Gastroesophageal sphincter (tissue), 4 donors: ENCODE measurements at regions not wholly inside any gene's neighbourhood (a gene's known extent, or its start where the extent isn't known, plus 50 kb on each side); places are given as distances from the start of the nearest gene placed in this dataset.

Experiments
- ATAC-seq: fragments of 150-250 bp; one replicate; pipeline ENCODE4 v1.9.1; 2016; ENCODE audit warnings: mild to moderate bottlenecking, moderate library complexity
- H3K27ac ChIP-seq, 4 donors: fragments of 200-600 bp; sonication (generic) in 3 of 4; 1 replicate in 3 of 4; 2 replicates in 1 of 4; pipeline ENCODE4 v1.5.1; 2016 to 2019
- H3K27me3 ChIP-seq: fragments of 200-600 bp; sonication (generic); one replicate; pipeline ENCODE4 v1.5.1; 2019
- H3K36me3 ChIP-seq, 2 donors: fragments of 200-600 bp; sonication (generic); one replicate each; pipeline ENCODE4 v1.5.1; 2019; ENCODE audit warnings: control low read depth in 1 of 2
- H3K4me1 ChIP-seq, 3 donors: fragments of 200-600 bp; sonication (generic); 1 replicate in 2 of 3; 2 replicates in 1 of 3; pipeline ENCODE4 v1.5.1; 2016 to 2019; ENCODE audit warnings: control low read depth in 2 of 3
- H3K4me3 ChIP-seq, 2 donors: fragments of 200-600 bp; sonication (generic); one replicate each; pipeline ENCODE4 v1.5.1; 2019; ENCODE audit warnings: mild to moderate bottlenecking in 1 of 2, moderate library complexity in 1 of 2
- H3K9me3 ChIP-seq, 3 donors: fragments of 200-600 bp; sonication (generic); one replicate each; pipeline ENCODE4 v1.5.1; 2017 to 2019; ENCODE audit warnings: control low read depth in 2 of 3
- EP300 ChIP-seq: sonication (generic); formaldehyde crosslinking; IDR thresholded peaks from one replicate; pipeline ENCODE4 v1.6.1; 2017; ENCODE audit warnings: antibody characterized with exemption, mild to moderate bottlenecking
- POLR2A ChIP-seq, 2 donors: fragments of 450-650 bp; IDR thresholded peaks; one replicate each; pipeline ENCODE4 v1.6.1; 2017; ENCODE audit warnings: antibody characterized with exemption in 2 of 2, mild to moderate bottlenecking in 2 of 2, moderate library complexity in 1 of 2
- POLR2AphosphoS5 ChIP-seq: sonication (generic); formaldehyde crosslinking; IDR thresholded peaks from one replicate; pipeline ENCODE4 v1.6.1; 2017; ENCODE audit warnings: antibody characterized with exemption
- WGBS, 2 donors: methylation state at CpG; one replicate each; pipeline ENCODE4 v1.1.5; 2018; ENCODE audit warnings: low coverage in 1 of 2; 5-methylcytosine and 5-hydroxymethylcytosine counted together
- TF ChIP-seq, protein P1 (sequence below), 4 experiments: fragments of 200-600 bp in 2 of 4; fragments of 450-650 bp in 2 of 4; sonication (generic) in 1 of 4; IDR thresholded peaks; one replicate each; pipeline ENCODE4 v1.5.1; 2017 to 2019; ENCODE audit warnings: antibody characterized with exemption in 4 of 4, mild to moderate bottlenecking in 2 of 4, moderate library complexity in 2 of 4

DNA sequence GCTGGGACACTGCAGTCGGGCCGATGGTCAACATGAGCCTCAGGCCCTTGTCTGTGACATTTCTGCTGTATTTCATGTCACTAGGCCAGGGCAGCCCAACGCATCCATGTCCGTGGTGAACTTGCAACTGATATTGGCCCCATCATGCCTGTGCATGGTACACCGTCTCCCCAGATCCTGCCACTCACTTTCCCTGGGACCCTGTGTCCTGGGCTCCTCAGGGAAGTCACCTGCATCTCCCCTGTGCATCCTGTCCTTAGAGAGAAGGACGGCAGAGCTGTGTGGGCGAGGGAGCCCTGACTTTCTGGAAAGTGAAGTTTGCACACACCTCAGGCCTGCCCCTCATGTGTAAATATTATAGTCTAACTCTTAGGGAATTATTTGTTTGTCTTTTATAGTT, 123.3 kb downstream of the ACKR3 start:
- Histone ChIP-seq H3K36me3 (no peaks in the 10 kb centered on the region), H3K27ac (no peak overlapping the region), H3K27me3 (peaks cover 11% of the 10 kb centered on the region), H3K9me3 (no peaks in the 10 kb centered on the region), H3K4me1 (peaks cover 0 to 5% (median 0%) of the 10 kb centered on the region in 3 donors), H3K4me3 (no peak overlapping the region)
- ATAC-seq: no peak
- TF ChIP-seq EP300: no peak
- no peak for TF ChIP-seq POLR2AphosphoS5
- 93% methylated on average over 7 of the region's 7 CpGs; no CpG with 5 or more reads in 1 of the 2 donors for WGBS, 2 donors

DNA sequence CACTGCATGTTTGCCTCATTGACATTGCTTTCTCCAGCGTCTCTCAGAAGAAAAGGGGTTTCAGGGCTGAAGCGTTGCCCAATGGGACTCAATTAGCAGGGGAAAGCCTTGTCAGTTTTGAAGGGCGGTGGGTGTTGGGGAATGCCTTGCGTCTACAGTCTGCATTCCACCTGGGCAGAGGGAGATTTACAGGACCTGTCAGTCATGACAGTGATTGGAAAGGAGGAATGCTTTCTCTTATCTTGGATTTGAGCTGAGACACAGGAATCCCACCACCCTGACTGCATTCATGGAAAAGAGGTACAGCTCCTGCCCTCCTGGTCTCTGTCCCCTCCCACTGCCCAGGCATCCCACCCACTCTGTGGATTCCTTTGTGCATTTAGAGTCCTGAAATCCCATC, 123.9 kb downstream of the ACKR3 start:
- no peak for ATAC-seq
- H3K4me3 ChIP-seq: no peak overlapping the region
- WGBS, 2 donors: 94% methylated on average over 4 of the region's 4 CpGs; no CpG with 5 or more reads in 1 of the 2 donors
- no peak overlapping the region for H3K27ac ChIP-seq
- no peaks in the 10 kb centered on the region for H3K9me3 ChIP-seq
- no peaks in the 10 kb centered on the region for H3K4me1 ChIP-seq
- TF ChIP-seq EP300: no peak
- TF ChIP-seq, protein P1, sequence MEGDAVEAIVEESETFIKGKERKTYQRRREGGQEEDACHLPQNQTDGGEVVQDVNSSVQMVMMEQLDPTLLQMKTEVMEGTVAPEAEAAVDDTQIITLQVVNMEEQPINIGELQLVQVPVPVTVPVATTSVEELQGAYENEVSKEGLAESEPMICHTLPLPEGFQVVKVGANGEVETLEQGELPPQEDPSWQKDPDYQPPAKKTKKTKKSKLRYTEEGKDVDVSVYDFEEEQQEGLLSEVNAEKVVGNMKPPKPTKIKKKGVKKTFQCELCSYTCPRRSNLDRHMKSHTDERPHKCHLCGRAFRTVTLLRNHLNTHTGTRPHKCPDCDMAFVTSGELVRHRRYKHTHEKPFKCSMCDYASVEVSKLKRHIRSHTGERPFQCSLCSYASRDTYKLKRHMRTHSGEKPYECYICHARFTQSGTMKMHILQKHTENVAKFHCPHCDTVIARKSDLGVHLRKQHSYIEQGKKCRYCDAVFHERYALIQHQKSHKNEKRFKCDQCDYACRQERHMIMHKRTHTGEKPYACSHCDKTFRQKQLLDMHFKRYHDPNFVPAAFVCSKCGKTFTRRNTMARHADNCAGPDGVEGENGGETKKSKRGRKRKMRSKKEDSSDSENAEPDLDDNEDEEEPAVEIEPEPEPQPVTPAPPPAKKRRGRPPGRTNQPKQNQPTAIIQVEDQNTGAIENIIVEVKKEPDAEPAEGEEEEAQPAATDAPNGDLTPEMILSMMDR (IDR thresholded peaks at IDR 0.05): no peak
- TF ChIP-seq POLR2A (IDR thresholded peaks at IDR 0.05): no peak
- TF ChIP-seq POLR2AphosphoS5: no peak
- H3K27me3 ChIP-seq: peaks cover 11% of the 10 kb centered on the region
- no peaks in the 10 kb centered on the region for H3K36me3 ChIP-seq

DNA sequence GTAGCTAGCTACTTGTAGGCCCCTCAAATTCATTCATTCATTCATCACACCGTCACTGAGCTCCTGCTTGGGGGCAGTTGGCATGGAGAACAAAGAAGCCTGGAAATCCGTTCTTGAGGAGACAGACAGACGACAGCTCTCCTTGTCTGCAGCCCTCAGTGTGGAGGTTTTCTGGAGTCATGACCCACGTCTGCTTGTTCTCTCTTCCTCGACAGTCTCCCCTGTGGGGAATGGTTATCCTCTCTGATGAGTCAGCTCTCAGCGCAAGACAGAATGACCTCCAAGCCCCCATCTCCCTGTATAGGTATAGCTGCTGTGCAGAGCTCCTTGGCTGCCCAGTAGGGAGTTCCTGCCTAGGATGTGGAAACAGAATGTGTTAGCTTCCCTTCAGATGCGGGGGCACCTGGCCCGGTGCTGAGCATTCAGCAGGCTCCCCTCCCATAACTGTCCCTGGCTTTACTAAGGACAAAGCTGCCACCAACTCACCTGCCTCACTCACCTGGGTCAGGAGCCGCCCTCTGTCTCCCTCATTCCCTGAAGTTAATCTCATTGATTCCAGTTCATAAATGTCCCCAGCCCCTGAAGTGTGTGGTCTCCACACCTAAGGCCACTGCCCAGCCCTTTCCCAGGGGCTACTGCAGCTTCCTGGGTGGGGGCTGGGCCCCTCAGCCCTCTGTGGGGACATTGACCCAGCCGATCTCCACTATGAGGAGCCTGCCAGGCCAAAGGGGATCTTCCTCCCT, 124.7 kb downstream of the ACKR3 start:
- WGBS, 2 donors: 75 to 80% methylated on average over 2 to 7 of the region's 10 CpGs
- H3K4me1 ChIP-seq: no peaks in the 10 kb centered on the region
- no peak for ATAC-seq

DNA sequence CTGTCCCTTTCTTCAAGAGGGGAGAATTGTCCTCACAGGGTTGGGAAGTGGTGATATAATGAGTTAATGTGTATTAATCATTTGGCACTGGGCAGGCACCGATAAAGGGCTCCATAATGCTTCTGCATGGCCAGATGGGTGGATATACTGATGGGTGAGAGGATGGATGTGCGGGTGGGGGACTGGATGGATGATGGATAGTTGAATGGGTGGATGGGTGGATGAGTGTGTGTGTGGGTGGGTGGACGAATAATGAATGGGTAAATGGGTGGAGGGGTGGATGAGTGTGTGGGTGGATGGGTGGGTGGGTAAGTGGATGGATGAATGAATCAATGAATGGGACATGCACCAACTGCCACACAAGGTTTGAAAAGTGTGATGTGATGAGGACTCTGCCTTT, 127.2 kb downstream of the ACKR3 start:
- no peaks in the 10 kb centered on the region for H3K4me1 ChIP-seq
- no peaks in the 10 kb centered on the region for H3K36me3 ChIP-seq
- H3K27ac ChIP-seq: no peak overlapping the region
- no peak overlapping the region for H3K4me3 ChIP-seq
- peaks cover 11% of the 10 kb centered on the region for H3K27me3 ChIP-seq
- H3K9me3 ChIP-seq: no peaks in the 10 kb centered on the region
- 0 to 49% methylated on average over 1 to 3 of the region's 3 CpGs for WGBS, 2 donors
- no peak for TF ChIP-seq POLR2AphosphoS5
- TF ChIP-seq EP300: no peak
- TF ChIP-seq, protein P1 (IDR thresholded peaks at IDR 0.05): no peak
- TF ChIP-seq POLR2A (IDR thresholded peaks at IDR 0.05): no peak
- no peak for ATAC-seq

More for the DNA sequence above, 124.7 kb downstream of the ACKR3 start:
- TF ChIP-seq POLR2A (IDR thresholded peaks at IDR 0.05) (no peak), EP300 (no peak), POLR2AphosphoS5 (no peak)
- TF ChIP-seq, protein P1 (IDR thresholded peaks at IDR 0.05): no peak
- Histone ChIP-seq H3K36me3 (no peaks in the 10 kb centered on the region), H3K27ac (no peak overlapping the region), H3K4me3 (no peak overlapping the region), H3K27me3 (peaks cover 11% of the 10 kb centered on the region), H3K9me3 (no peaks in the 10 kb centered on the region)

DNA sequence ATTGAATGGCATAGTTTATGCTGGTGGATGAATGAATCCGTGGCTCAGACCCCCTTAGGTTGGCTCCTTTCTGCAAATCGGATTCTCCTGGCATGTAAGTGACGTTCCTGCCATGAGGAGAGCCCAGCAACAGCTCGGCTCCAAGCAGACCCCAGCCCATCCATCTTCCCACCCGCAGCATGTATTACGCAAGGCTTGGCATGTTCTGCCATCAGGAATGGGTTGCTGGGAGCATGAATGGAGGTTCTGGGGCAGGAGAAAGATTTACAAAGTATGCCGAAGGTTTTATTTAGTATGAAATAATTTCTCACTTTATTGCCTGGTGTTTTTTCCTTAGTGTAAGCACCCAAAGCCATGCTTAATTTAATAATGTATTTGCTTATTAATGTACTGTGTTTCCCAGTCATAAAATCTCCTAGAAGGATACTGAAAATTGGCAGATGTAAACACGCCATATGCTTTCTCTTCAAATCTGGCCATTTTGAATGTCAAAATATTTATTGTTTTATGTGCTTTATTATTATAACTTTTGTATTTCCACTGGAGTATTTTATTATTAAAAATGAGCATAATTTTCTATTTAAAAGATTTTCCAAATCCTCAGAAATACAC, 128.5 kb downstream of the ACKR3 start:
- Histone ChIP-seq H3K27ac (no peak overlapping the region), H3K27me3 (peaks cover 11% of the 10 kb centered on the region), H3K4me3 (no peak overlapping the region), H3K9me3 (no peaks in the 10 kb centered on the region), H3K36me3 (no peaks in the 10 kb centered on the region), H3K4me1 (no peaks in the 10 kb centered on the region)
- no peak for TF ChIP-seq EP300
- TF ChIP-seq, protein P1 (IDR thresholded peaks at IDR 0.05): no peak
- no peak for TF ChIP-seq POLR2AphosphoS5
- no peak for TF ChIP-seq POLR2A (IDR thresholded peaks at IDR 0.05)
- ATAC-seq: no peak
- WGBS, 2 donors: 89 to 94% methylated on average over 1 to 5 of the region's 8 CpGs
